ENCODE measurements at regions not wholly inside any gene's neighbourhood (a gene's known extent, or its start where the extent isn't known, plus 50 kb on each side); places are given as distances from the start of the nearest gene placed in this dataset.

- TF ChIP-seq, protein P1, sequence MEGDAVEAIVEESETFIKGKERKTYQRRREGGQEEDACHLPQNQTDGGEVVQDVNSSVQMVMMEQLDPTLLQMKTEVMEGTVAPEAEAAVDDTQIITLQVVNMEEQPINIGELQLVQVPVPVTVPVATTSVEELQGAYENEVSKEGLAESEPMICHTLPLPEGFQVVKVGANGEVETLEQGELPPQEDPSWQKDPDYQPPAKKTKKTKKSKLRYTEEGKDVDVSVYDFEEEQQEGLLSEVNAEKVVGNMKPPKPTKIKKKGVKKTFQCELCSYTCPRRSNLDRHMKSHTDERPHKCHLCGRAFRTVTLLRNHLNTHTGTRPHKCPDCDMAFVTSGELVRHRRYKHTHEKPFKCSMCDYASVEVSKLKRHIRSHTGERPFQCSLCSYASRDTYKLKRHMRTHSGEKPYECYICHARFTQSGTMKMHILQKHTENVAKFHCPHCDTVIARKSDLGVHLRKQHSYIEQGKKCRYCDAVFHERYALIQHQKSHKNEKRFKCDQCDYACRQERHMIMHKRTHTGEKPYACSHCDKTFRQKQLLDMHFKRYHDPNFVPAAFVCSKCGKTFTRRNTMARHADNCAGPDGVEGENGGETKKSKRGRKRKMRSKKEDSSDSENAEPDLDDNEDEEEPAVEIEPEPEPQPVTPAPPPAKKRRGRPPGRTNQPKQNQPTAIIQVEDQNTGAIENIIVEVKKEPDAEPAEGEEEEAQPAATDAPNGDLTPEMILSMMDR (IDR thresholded peaks at IDR 0.05 in 2 of 3, conservative IDR thresholded peaks at IDR 0.05 in 1 of 3; ENCODE audit: control insufficient read depth in 2 of 3, extremely low read depth in 1 of 3, insufficient read depth in 1 of 3, low read depth in 3 of 3, low read length in 3 of 3) = no peak
- TF ChIP-seq MYC (IDR thresholded peaks at IDR 0.05; ENCODE audit: insufficient read depth, insufficient read length, insufficient replicate concordance, low read length, severe bottlenecking) = no peak
These were observed 87.8 kb upstream of the TMEM17 start for GRCh38 chr2:62593825-62594224.

All from GM12878 (cell line).